GM23338 (cell line): ENCODE measurements at regions not wholly inside any gene's neighbourhood (a gene's known extent, or its start where the extent isn't known, plus 50 kb on each side); places are given as distances from the start of the nearest gene placed in this dataset.

Source experiments
- ATAC-seq: fragments of 200-7000 bp; cut with Tn5 transposase; 3 replicates; pipeline ENCODE4 v1.9.1; 2020
- DNase-seq: peaks from one replicate; pipeline ENCODE4 v3.0.0-alpha.2; 2015; ENCODE audit warnings: low spot score
- H2AFZ ChIP-seq: fragments of 200-600 bp; sonication (generic); 2 replicates; pipeline ENCODE4 v1.8.0; 2016; ENCODE audit warnings: antibody characterized with exemption, mild to moderate bottlenecking, moderate library complexity
- H3F3A ChIP-seq: fragments of 200-600 bp; sonication (generic); replicated peaks from 2 replicates; pipeline ENCODE4 v1.8.0; 2017; ENCODE audit warnings: antibody characterized with exemption, mixed run types, low read depth
- H3K27ac ChIP-seq: fragments of 200-600 bp; sonication (generic); 2 replicates; pipeline ENCODE4 v1.6.1; 2016; ENCODE audit warnings: low read depth
- H3K27me3 ChIP-seq: fragments of 200-600 bp; sonication (generic); 2 replicates; pipeline ENCODE4 v1.8.0; 2016; ENCODE audit warnings: mild to moderate bottlenecking, mixed run types, moderate library complexity; ENCODE audit not compliant: insufficient read depth
- H3K36me3 ChIP-seq: fragments of 200-600 bp; sonication (generic); 2 replicates; pipeline ENCODE4 v1.8.0; 2016; ENCODE audit warnings: mild to moderate bottlenecking; ENCODE audit not compliant: insufficient read depth
- H3K4me1 ChIP-seq: fragments of 200-600 bp; sonication (generic); 2 replicates; pipeline ENCODE4 v1.8.0; 2016; ENCODE audit warnings: mild to moderate bottlenecking, moderate library complexity; ENCODE audit not compliant: insufficient read depth
- H3K4me2 ChIP-seq: fragments of 200-600 bp; sonication (generic); 2 replicates; pipeline ENCODE4 v1.7.1; 2017; ENCODE audit warnings: mixed run types
- H3K4me3 ChIP-seq: fragments of 200-600 bp; sonication (generic); 2 replicates; pipeline ENCODE4 v1.6.1; 2016; ENCODE audit warnings: mixed run types
- H3K79me2 ChIP-seq: fragments of 200-600 bp; sonication (generic); replicated peaks from 2 replicates; pipeline ENCODE4 v1.8.0; 2017; ENCODE audit warnings: mild to moderate bottlenecking; ENCODE audit not compliant: insufficient read depth
- H3K9me2 ChIP-seq: fragments of 200-600 bp; sonication (generic); 2 replicates; pipeline ENCODE4 v1.8.0; 2017; ENCODE audit not compliant: insufficient read depth
- H4K20me1 ChIP-seq: fragments of 200-600 bp; sonication (generic); replicated peaks from 2 replicates; pipeline ENCODE4 v1.8.0; 2017; ENCODE audit warnings: mild to moderate bottlenecking; ENCODE audit not compliant: insufficient read depth
- H3K27ac Mint-ChIP-seq: 2 replicates; pipeline ENCODE4 v1.8.0; 2020; ENCODE audit warnings: inconsistent platforms, mild to moderate bottlenecking, moderate library complexity, mixed read lengths
- H3K27me3 Mint-ChIP-seq: 3 replicates; pipeline ENCODE4 v1.8.0; 2022; ENCODE audit warnings: low read depth, mild to moderate bottlenecking, moderate library complexity, mixed read lengths, inconsistent platforms; ENCODE audit not compliant: insufficient read depth, poor library complexity
- H3K36me3 Mint-ChIP-seq: 3 replicates; pipeline ENCODE4 v1.8.0; 2021; ENCODE audit warnings: low read depth, mild to moderate bottlenecking, inconsistent platforms, moderate library complexity, mixed read lengths
- H3K4me1 Mint-ChIP-seq: 3 replicates; pipeline ENCODE4 v1.8.0; 2020; ENCODE audit warnings: mild to moderate bottlenecking, inconsistent platforms, mixed read lengths
- H3K4me3 Mint-ChIP-seq: 3 replicates; pipeline ENCODE4 v1.8.0; 2021; ENCODE audit warnings: moderate library complexity, mild to moderate bottlenecking, inconsistent platforms, mixed read lengths
- H3K9me3 Mint-ChIP-seq: 3 replicates; pipeline ENCODE4 v1.8.0; 2020; ENCODE audit warnings: moderate library complexity, mild to moderate bottlenecking, inconsistent platforms, mixed read lengths
- CREB1 ChIP-seq: fragments of 250-450 bp; sonication (Bioruptor Pico); IDR thresholded peaks from 2 replicates; pipeline ENCODE4 v1.5.0; 2020; ENCODE audit warnings: low read depth, mild to moderate bottlenecking, moderate library complexity
- EZH2 ChIP-seq: fragments of 200-600 bp; sonication (generic); IDR thresholded peaks from one replicate; pipeline ENCODE4 v1.8.0; 2017; ENCODE audit warnings: antibody characterized with exemption, mild to moderate bottlenecking, low read depth; ENCODE audit not compliant: unreplicated experiment
- JUNB ChIP-seq: IDR thresholded peaks from one replicate; pipeline ENCODE4 v1.6.1; 2016; ENCODE audit warnings: antibody characterized with exemption; ENCODE audit not compliant: unreplicated experiment
- NANOG ChIP-seq: IDR thresholded peaks from 2 replicates; pipeline ENCODE4 v1.6.1; 2016; ENCODE audit warnings: antibody characterized with exemption, borderline replicate concordance
- POLR2AphosphoS5 ChIP-seq: IDR thresholded peaks from 2 replicates; pipeline ENCODE4 v1.6.1; 2016; ENCODE audit warnings: antibody characterized with exemption, low read depth
- STAT1 ChIP-seq: IDR thresholded peaks from one replicate; pipeline ENCODE4 v1.6.1; 2016; ENCODE audit warnings: antibody characterized with exemption; ENCODE audit not compliant: unreplicated experiment
- ZNF114 ChIP-seq: fragments of 250-450 bp; sonication (Bioruptor Pico); IDR thresholded peaks from 2 replicates; pipeline ENCODE4 v1.5.0; 2020; ENCODE audit warnings: mild to moderate bottlenecking, moderate library complexity
- ZNF331 ChIP-seq: fragments of 250-450 bp; sonication (Bioruptor Pico); IDR thresholded peaks from 2 replicates; pipeline ENCODE4 v1.5.0; 2020; ENCODE audit warnings: low read depth, mild to moderate bottlenecking, moderate library complexity
- TF ChIP-seq, protein P1 (sequence below): fragments of 250-450 bp; sonication (Bioruptor Pico); IDR thresholded peaks from 2 replicates; pipeline ENCODE4 v1.5.0; 2020; ENCODE audit warnings: mild to moderate bottlenecking, moderate library complexity
- TF ChIP-seq, protein P2 (sequence below): IDR thresholded peaks from 2 replicates; pipeline ENCODE4 v1.6.1; 2016; ENCODE audit warnings: antibody characterized with exemption
- TF ChIP-seq, protein P3 (sequence below): IDR thresholded peaks from one replicate; pipeline ENCODE4 v1.6.1; 2018; ENCODE audit warnings: antibody characterized with exemption; ENCODE audit not compliant: unreplicated experiment
- TF ChIP-seq, protein P4 (sequence below), 2 experiments: fragments of 200-600 bp in 1 of 2; sonication (generic) in 1 of 2; conservative IDR thresholded peaks; 2 replicates each; pipeline versions ENCODE4 v1.5.1 to v1.6.1; 2016 to 2017; ENCODE audit warnings: antibody characterized with exemption in 2 of 2, low read depth in 2 of 2, mild to moderate bottlenecking in 2 of 2, moderate library complexity in 1 of 2

DNA sequence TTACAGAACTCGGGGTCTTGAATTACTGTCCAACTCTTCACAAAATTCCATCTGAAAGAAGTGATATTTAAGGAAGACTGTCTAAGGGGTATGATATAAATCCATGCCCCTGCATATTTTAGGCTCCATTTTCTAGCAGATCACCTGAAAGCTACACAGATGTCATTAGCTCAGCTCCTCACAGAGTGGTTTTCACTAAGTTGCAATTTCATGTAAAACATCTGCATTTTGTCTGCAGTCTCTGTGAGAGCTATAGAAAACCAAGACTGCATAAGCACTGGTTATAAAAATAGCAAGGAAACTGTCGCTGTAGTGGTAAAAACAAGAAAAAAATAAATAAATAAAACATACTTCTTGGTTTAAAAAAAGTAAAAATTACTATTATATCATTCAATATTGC is 103.4 kb downstream of the RPL27A start:
- H3K9me2 ChIP-seq, result 0 out of 2 replicates have a peak, but pooled peaks cover 4% of the 10 kb centered on the region
- H3K4me3 Mint-ChIP-seq, result no peak overlapping the region
- H3K36me3 Mint-ChIP-seq, result no peaks in the 10 kb centered on the region
- H3K9me3 Mint-ChIP-seq, result no peaks in the 10 kb centered on the region
- H3K4me2 ChIP-seq, result no peak overlapping the region
- no peaks in the 10 kb centered on the region for H3K79me2 ChIP-seq
- TF ChIP-seq CREB1 (CRISPR knock-in tag) (no peak), POLR2AphosphoS5 (no peak), STAT1 (no peak), EZH2 (no peak), JUNB (no peak), ZNF114 (no peak), NANOG (no peak), ZNF331 (CRISPR knock-in tag) (no peak)
- TF ChIP-seq, protein P1, sequence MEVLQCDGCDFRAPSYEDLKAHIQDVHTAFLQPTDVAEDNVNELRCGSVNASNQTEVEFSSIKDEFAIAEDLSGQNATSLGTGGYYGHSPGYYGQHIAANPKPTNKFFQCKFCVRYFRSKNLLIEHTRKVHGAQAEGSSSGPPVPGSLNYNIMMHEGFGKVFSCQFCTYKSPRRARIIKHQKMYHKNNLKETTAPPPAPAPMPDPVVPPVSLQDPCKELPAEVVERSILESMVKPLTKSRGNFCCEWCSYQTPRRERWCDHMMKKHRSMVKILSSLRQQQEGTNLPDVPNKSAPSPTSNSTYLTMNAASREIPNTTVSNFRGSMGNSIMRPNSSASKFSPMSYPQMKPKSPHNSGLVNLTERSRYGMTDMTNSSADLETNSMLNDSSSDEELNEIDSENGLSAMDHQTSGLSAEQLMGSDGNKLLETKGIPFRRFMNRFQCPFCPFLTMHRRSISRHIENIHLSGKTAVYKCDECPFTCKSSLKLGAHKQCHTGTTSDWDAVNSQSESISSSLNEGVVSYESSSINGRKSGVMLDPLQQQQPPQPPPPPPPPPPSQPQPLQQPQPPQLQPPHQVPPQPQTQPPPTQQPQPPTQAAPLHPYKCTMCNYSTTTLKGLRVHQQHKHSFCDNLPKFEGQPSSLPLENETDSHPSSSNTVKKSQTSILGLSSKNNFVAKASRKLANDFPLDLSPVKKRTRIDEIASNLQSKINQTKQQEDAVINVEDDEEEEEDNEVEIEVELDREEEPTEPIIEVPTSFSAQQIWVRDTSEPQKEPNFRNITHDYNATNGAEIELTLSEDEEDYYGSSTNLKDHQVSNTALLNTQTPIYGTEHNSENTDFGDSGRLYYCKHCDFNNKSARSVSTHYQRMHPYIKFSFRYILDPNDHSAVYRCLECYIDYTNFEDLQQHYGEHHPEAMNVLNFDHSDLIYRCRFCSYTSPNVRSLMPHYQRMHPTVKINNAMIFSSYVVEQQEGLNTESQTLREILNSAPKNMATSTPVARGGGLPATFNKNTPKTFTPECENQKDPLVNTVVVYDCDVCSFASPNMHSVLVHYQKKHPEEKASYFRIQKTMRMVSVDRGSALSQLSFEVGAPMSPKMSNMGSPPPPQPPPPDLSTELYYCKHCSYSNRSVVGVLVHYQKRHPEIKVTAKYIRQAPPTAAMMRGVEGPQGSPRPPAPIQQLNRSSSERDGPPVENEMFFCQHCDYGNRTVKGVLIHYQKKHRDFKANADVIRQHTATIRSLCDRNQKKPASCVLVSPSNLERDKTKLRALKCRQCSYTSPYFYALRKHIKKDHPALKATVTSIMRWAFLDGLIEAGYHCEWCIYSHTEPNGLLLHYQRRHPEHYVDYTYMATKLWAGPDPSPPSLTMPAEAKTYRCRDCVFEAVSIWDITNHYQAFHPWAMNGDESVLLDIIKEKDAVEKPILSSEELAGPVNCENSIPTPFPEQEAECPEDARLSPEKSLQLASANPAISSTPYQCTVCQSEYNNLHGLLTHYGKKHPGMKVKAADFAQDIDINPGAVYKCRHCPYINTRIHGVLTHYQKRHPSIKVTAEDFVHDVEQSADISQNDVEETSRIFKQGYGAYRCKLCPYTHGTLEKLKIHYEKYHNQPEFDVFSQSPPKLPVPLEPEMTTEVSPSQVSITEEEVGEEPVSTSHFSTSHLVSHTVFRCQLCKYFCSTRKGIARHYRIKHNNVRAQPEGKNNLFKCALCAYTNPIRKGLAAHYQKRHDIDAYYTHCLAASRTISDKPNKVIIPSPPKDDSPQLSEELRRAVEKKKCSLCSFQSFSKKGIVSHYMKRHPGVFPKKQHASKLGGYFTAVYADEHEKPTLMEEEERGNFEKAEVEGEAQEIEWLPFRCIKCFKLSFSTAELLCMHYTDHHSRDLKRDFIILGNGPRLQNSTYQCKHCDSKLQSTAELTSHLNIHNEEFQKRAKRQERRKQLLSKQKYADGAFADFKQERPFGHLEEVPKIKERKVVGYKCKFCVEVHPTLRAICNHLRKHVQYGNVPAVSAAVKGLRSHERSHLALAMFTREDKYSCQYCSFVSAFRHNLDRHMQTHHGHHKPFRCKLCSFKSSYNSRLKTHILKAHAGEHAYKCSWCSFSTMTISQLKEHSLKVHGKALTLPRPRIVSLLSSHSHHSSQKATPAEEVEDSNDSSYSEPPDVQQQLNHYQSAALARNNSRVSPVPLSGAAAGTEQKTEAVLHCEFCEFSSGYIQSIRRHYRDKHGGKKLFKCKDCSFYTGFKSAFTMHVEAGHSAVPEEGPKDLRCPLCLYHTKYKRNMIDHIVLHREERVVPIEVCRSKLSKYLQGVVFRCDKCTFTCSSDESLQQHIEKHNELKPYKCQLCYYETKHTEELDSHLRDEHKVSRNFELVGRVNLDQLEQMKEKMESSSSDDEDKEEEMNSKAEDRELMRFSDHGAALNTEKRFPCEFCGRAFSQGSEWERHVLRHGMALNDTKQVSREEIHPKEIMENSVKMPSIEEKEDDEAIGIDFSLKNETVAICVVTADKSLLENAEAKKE, result no peak
- TF ChIP-seq, protein P2, sequence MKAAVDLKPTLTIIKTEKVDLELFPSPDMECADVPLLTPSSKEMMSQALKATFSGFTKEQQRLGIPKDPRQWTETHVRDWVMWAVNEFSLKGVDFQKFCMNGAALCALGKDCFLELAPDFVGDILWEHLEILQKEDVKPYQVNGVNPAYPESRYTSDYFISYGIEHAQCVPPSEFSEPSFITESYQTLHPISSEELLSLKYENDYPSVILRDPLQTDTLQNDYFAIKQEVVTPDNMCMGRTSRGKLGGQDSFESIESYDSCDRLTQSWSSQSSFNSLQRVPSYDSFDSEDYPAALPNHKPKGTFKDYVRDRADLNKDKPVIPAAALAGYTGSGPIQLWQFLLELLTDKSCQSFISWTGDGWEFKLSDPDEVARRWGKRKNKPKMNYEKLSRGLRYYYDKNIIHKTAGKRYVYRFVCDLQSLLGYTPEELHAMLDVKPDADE, result no peak
- TF ChIP-seq, protein P3, sequence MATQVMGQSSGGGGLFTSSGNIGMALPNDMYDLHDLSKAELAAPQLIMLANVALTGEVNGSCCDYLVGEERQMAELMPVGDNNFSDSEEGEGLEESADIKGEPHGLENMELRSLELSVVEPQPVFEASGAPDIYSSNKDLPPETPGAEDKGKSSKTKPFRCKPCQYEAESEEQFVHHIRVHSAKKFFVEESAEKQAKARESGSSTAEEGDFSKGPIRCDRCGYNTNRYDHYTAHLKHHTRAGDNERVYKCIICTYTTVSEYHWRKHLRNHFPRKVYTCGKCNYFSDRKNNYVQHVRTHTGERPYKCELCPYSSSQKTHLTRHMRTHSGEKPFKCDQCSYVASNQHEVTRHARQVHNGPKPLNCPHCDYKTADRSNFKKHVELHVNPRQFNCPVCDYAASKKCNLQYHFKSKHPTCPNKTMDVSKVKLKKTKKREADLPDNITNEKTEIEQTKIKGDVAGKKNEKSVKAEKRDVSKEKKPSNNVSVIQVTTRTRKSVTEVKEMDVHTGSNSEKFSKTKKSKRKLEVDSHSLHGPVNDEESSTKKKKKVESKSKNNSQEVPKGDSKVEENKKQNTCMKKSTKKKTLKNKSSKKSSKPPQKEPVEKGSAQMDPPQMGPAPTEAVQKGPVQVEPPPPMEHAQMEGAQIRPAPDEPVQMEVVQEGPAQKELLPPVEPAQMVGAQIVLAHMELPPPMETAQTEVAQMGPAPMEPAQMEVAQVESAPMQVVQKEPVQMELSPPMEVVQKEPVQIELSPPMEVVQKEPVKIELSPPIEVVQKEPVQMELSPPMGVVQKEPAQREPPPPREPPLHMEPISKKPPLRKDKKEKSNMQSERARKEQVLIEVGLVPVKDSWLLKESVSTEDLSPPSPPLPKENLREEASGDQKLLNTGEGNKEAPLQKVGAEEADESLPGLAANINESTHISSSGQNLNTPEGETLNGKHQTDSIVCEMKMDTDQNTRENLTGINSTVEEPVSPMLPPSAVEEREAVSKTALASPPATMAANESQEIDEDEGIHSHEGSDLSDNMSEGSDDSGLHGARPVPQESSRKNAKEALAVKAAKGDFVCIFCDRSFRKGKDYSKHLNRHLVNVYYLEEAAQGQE, result no peak
- TF ChIP-seq, protein P4, sequence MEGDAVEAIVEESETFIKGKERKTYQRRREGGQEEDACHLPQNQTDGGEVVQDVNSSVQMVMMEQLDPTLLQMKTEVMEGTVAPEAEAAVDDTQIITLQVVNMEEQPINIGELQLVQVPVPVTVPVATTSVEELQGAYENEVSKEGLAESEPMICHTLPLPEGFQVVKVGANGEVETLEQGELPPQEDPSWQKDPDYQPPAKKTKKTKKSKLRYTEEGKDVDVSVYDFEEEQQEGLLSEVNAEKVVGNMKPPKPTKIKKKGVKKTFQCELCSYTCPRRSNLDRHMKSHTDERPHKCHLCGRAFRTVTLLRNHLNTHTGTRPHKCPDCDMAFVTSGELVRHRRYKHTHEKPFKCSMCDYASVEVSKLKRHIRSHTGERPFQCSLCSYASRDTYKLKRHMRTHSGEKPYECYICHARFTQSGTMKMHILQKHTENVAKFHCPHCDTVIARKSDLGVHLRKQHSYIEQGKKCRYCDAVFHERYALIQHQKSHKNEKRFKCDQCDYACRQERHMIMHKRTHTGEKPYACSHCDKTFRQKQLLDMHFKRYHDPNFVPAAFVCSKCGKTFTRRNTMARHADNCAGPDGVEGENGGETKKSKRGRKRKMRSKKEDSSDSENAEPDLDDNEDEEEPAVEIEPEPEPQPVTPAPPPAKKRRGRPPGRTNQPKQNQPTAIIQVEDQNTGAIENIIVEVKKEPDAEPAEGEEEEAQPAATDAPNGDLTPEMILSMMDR (conservative IDR thresholded peaks at IDR 0.05; ENCODE audit: low read depth in 2 of 2), result no peak
- no peak overlapping the region for H3K4me3 ChIP-seq
- 0 out of 2 replicates have a peak, but pooled peaks cover 4% of the 10 kb centered on the region for H3K4me1 ChIP-seq
- no peaks in the 10 kb centered on the region for H3F3A ChIP-seq
- no peaks in the 10 kb centered on the region for H3K27me3 ChIP-seq
- no peak overlapping the region for H3K27ac ChIP-seq
- no peak overlapping the region for H2AFZ ChIP-seq
- ATAC-seq (no peak), DNase-seq (no peak)
- 0 out of 2 replicates have a peak, but pooled peaks cover 3% of the 10 kb centered on the region for H4K20me1 ChIP-seq
- no peaks in the 10 kb centered on the region for H3K27me3 Mint-ChIP-seq
- peaks cover 20% of the 10 kb centered on the region for H3K4me1 Mint-ChIP-seq
- no peaks in the 10 kb centered on the region for H3K36me3 ChIP-seq
- no peak overlapping the region for H3K27ac Mint-ChIP-seq
